NCI-H1694 treated with DMSO at 0.1 percent for 48 hours (cell line): ENCODE measurements at regions not wholly inside any gene's neighbourhood (a gene's known extent, or its start where the extent isn't known, plus 50 kb on each side); places are given as distances from the start of the nearest gene placed in this dataset.

Source experiments
- DNase-seq: peaks from one replicate; lab custom pipeline; 2025; lab: John Stamatoyannopoulos, UW

DNA sequence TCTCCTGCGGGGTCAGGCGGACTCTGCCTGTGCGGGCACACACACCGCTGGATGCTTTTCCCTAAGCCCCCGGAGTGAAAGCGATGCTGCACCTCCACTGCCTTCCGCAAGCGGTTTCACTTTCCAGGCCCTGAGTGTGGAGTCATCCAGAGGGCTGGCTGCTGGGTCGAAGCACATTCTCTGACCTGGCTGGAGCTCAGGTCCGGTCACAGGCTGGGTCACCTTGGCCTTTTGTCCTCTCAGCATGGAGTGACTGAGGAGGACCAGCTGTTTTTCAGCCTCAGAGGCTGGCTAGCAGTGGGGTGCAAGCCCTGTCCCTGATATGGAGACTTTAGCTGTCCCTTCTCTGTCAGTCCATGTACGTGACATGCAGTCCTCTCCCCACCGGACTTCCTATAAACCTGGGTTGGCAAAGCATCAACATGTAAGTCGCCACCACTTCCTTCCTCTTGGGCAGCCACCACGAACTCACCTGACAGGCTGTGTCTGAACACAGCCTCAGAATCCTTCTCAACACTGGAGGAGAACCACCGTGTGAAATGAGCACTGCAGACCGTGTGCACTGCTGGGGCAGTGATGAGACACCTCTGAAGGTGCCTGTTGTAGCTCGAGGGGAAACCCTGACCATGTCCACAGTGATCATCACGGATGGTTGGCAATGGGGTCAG, 51.3 kb downstream of the GADD45G start:
- no peak for DNase-seq

DNA sequence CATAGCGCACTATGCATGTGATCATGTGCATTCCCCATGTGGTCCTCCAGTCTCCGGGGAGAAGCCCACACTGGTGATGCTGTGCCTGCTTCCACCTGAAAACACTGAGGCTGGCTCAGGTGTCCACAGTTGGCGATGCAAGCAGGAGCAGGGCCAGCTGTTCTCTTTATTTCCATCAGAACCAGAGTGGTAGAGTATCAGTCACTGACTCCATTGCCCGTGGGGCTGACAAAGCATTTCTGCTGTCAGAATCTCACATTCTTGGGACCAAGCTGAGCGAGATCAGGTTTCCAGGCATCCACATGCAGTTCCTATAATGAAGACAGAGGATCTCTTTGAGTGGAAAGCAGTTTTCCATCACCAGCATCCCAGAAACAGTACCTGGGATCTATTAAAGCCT, 52.5 kb downstream of the GADD45G start:
- no peak for DNase-seq

- DNase-seq = no peak
Measured at GRCh38 chr9:89657765-89658164, 53.0 kb downstream of the GADD45G start.

DNA sequence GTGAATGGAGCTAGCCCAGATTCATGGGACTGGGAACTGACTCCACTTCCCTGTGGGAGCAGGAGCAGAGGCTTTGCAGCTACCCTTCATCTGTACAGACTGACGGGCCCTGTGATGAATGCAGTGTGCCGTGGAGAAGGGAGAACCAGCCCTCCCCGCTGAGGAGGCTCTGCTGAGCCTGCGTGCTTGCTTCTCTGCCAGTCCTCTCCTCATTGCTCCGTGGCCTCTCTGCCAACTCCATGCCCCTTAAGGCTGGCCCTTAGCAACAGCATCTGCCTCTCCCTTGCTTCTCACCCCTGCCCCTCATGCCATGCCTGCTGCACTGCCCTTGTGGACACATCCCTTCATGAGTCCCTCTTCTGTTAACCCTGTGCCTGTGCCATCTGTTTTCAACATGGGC, 53.6 kb downstream of the GADD45G start:
- no peak for DNase-seq

- no peak for DNase-seq
Measured at GRCh38 chr9:89658931-89659330, 54.1 kb downstream of the GADD45G start.

DNA sequence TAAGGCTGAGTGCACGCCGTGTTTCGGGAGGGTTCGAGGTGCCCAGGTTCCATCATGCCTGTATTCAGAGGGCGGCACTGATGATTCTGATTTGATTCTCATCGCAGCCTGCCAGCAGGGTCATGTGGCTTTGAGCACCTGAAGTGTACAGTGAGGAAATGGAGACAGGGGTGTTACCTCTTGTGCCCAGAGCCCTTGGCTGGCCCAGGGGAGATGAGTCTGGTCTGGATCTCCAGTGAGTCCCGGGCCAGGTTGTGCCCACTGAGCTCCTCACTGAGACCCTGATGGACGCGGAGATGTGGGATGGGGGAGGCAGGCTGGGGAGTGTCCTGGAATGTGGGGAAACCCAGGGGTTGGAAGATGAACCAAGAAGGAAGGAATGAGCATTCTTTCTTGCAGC, 54.7 kb downstream of the GADD45G start:
- DNase-seq = no peak

- no peak for DNase-seq
Measured at GRCh38 chr9:89659891-89660685, 55.3 kb downstream of the GADD45G start.

DNA sequence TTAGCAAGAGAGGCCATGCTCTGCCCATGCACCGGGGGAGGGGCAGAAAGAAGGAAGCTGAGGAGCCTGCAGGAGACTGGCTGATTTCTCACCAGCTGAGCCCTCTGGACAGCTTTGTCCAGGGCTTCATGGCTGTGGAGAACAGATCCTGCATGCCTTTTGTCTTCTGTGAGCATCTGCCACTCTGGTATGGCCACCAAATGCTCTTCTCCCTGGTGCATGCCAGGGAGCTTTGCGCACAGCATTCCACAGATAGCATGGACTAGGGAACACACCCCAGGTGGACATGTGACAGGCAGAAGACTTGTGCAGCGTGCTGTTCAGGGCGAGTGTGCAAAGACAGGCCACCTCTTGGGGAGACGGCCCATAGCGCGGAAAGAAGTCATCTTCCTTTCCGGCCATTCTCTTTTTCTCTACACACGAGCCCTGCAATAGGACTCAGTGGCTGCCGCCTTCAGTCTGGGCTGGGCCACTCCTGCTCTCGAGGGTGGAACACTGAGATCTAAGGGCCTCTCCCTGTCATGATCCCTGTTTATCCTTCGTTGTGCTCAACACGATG, 56.7 kb downstream of the GADD45G start:
- DNase-seq = no peak

GRCh38 chr9:89661956-89662717, 57.3 kb downstream of the GADD45G start:
- peak; percentile 90 for DNase-seq

GRCh38 chr9:89662718-89663613, 58.2 kb downstream of the GADD45G start:
- no peak for DNase-seq

GRCh38 chr9:89663614-89663970, 58.8 kb downstream of the GADD45G start:
- DNase-seq = no peak

GRCh38 chr9:89664010-89664409, 59.2 kb downstream of the GADD45G start:
- no peak for DNase-seq

GRCh38 chr9:89664896-89665329, 60.1 kb downstream of the GADD45G start:
- no peak for DNase-seq

GRCh38 chr9:89666364-89666763, 61.6 kb downstream of the GADD45G start:
- DNase-seq = no peak

DNA sequence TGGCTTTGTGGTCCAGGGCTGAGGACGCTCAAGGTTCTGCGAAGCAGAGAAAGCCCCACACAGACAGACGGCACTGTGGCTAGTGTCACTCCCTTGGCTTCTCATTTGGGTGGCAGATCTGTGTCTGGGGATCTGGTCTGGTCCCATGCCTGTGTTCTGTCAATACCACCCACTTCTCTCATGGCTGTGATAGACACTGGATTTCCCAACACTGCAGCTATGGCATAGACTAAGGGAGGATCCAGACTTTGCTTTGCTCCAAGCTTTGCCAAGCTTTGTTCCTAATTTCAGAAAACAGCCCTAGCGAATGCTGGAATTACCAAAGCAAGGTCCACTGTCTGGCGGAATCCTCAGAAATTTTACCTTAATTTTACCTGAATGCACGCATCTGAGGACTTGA, 62.1 kb downstream of the GADD45G start:
- no peak for DNase-seq

- DNase-seq = no peak
Measured at GRCh38 chr9:89667726-89668125, 62.9 kb downstream of the GADD45G start.

GRCh38 chr9:89668216-89668865, 63.5 kb downstream of the GADD45G start:
- DNase-seq = no peak

DNA sequence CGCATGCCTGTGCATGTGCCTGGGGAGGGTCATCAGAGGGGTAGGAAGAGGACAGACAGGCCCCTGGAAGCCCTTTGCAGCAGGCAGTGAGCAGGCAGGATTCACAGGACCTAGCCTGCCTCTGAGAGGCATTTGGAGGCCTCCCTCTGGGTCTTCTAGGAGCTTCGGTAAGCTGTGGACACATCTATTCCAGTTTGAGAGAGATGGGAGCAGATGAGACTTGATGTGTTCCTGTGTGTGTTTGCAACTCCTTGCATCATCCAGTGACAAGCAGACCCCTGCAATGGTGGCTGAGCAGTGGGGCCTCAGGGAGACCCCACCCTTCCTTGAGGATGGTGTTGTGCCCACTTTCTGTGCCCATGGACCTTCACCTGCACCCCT, 64.0 kb downstream of the GADD45G start:
- no peak for DNase-seq

- no peak for DNase-seq
Measured at GRCh38 chr9:89669361-89669842, 64.6 kb downstream of the GADD45G start.

DNA sequence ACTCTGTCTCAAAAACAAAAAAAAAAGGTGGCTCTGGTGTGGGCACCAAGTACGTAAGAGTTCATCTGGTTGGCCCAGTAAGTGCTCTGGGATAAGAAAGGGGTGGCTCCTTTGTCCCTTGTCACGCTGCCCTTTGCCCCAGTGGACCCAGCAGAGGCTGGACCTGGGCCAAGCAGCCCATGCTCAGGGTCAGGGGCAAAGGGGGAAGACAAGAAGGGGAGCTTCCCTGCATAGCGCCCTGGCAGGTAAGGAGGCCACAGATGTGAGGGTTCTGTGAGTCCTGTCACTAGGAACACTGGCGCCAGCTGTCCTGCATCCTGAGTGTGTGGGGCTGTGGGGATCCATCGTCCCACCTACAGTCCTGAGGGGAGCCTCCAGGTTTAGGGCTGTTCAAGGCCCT, 65.3 kb downstream of the GADD45G start:
- no peak for DNase-seq
